ENCODE measurements at regions not wholly inside any gene's neighbourhood (a gene's known extent, or its start where the extent isn't known, plus 50 kb on each side); places are given as distances from the start of the nearest gene placed in this dataset.

GRCh38 chr2:204051476-204051875 is 114.9 kb downstream of the ICOS start:
- no peaks in the 10 kb centered on the region for H3F3A ChIP-seq (replicated peaks; ENCODE audit: low read depth)
- H3K4me2 ChIP-seq: no peak overlapping the region

More at GRCh38 chr2:204051476-204051875, 114.9 kb downstream of the ICOS start:
- no peak overlapping the region for H3K4me3 Mint-ChIP-seq
- TF ChIP-seq ETS1 (IDR thresholded peaks at IDR 0.05) (no peak), EZH2 (IDR thresholded peaks at IDR 0.05; ENCODE audit: low read depth, unreplicated experiment) (no peak), ZNF462 (CRISPR knock-in tag; IDR thresholded peaks at IDR 0.05) (0 out of 2 replicates have a peak, but pooled peaks have one; percentile 10), STAT1 (IDR thresholded peaks at IDR 0.05; ENCODE audit: unreplicated experiment) (no peak), CTCF (conservative IDR thresholded peaks at IDR 0.05; ENCODE audit: low read depth in 2 of 2) (peak; percentile 60 to 76), CREB1 (CRISPR knock-in tag; IDR thresholded peaks at IDR 0.05; ENCODE audit: low read depth) (no peak), EZH2phosphoT487 (IDR thresholded peaks at IDR 0.05; ENCODE audit: unreplicated experiment) (no peak), NANOG (IDR thresholded peaks at IDR 0.05; ENCODE audit: borderline replicate concordance) (no peak), POLR2AphosphoS5 (IDR thresholded peaks at IDR 0.05; ENCODE audit: low read depth) (no peak)
- Histone ChIP-seq H3K27ac (ENCODE audit: low read depth) (no peak overlapping the region), H4K20me1 (replicated peaks; ENCODE audit: insufficient read depth) (no peaks in the 10 kb centered on the region), H3K4me3 (no peak overlapping the region), H3K36me3 (ENCODE audit: insufficient read depth) (no peaks in the 10 kb centered on the region), H3K9me2 (ENCODE audit: insufficient read depth) (no peaks in the 10 kb centered on the region), H3K4me1 (ENCODE audit: insufficient read depth) (no peaks in the 10 kb centered on the region), H3K79me2 (replicated peaks; ENCODE audit: insufficient read depth) (no peaks in the 10 kb centered on the region), H2AFZ (no peak overlapping the region), H3K27me3 (ENCODE audit: insufficient read depth) (no peaks in the 10 kb centered on the region)
- H3K4me1 Mint-ChIP-seq: no peaks in the 10 kb centered on the region
- no peaks in the 10 kb centered on the region for H3K9me3 Mint-ChIP-seq
- H3K27me3 Mint-ChIP-seq (ENCODE audit: insufficient read depth, low read depth, poor library complexity): peaks cover under 1% of the 10 kb centered on the region
- ATAC-seq (peak; percentile 91), DNase-seq (ENCODE audit: low spot score) (peak; percentile 77)
- no peak overlapping the region for H3K27ac Mint-ChIP-seq
- no peaks in the 10 kb centered on the region for H3K36me3 Mint-ChIP-seq (ENCODE audit: low read depth)

Measured in GM23338 (cell line).